ENCODE measurements at regions not wholly inside any gene's neighbourhood (a gene's known extent, or its start where the extent isn't known, plus 50 kb on each side); places are given as distances from the start of the nearest gene placed in this dataset.

DNA sequence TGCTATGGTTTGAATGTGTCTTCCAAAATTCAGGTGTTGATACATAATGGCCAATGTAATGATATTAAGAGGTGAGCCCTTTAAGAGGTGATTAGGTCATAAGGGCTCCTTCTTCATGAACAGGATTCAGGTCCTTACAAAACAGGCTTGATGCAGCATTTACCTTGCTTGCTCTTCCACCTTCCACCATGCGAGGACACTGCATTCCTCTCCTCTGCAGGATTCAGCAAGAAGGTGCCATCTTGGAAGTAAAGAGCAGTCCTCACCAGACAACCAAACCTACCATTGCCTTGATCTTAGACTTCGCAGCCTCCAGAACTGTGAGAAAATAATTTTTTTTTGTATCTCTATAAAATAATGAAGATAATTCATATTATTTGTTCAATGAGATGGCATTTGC lies 314.0 kb upstream of the SMARCA2 start:
- WGBS, 3 donors, result 93 to 98% (median 95%) methylated on average over 2 of the region's 2 CpGs
- Histone ChIP-seq H3K36me3 (ENCODE audit: insufficient read depth in 1 of 2, low read depth in 1 of 2) (no peaks in the 10 kb centered on the region), H3K27ac (no peak overlapping the region), H3K4me3 (no peak overlapping the region), H3K9me3 (no peaks in the 10 kb centered on the region), H3K27me3 (ENCODE audit: insufficient read depth in 3 of 3, low read length in 2 of 3) (no peaks in the 10 kb centered on the region), H3K4me1 (no peaks in the 10 kb centered on the region)
- TF ChIP-seq, protein P1, sequence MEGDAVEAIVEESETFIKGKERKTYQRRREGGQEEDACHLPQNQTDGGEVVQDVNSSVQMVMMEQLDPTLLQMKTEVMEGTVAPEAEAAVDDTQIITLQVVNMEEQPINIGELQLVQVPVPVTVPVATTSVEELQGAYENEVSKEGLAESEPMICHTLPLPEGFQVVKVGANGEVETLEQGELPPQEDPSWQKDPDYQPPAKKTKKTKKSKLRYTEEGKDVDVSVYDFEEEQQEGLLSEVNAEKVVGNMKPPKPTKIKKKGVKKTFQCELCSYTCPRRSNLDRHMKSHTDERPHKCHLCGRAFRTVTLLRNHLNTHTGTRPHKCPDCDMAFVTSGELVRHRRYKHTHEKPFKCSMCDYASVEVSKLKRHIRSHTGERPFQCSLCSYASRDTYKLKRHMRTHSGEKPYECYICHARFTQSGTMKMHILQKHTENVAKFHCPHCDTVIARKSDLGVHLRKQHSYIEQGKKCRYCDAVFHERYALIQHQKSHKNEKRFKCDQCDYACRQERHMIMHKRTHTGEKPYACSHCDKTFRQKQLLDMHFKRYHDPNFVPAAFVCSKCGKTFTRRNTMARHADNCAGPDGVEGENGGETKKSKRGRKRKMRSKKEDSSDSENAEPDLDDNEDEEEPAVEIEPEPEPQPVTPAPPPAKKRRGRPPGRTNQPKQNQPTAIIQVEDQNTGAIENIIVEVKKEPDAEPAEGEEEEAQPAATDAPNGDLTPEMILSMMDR (IDR thresholded peaks at IDR 0.05), result no peak
- no peak for DNase-seq
- intact Hi-C loops (cut with DNase I), result no loop called here
- no peak for ATAC-seq

DNA sequence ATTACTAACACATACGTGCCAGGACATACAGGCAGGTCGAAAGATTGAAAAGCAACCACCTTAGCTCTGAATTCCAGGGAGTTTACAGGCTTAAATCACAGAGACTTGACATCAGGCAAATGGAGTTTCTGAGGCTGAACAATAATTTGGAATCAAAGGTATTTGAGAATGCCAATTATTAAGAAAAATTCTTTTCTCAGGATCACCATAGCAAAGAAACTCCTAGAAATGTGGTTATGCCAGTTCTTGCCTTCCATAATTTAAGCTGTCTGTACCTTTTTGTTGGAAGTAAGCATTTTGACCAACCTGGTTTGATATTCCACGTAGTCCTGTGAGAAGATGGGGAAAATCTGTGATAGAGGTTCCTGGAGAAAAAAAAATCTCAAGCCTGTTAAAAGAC lies 312.4 kb upstream of the SMARCA2 start:
- 77 to 78% (median 77%) methylated on average over 3 of the region's 3 CpGs for WGBS, 3 donors
- TF ChIP-seq, protein P1 (IDR thresholded peaks at IDR 0.05), result no peak
- ATAC-seq, result no peak

DNA sequence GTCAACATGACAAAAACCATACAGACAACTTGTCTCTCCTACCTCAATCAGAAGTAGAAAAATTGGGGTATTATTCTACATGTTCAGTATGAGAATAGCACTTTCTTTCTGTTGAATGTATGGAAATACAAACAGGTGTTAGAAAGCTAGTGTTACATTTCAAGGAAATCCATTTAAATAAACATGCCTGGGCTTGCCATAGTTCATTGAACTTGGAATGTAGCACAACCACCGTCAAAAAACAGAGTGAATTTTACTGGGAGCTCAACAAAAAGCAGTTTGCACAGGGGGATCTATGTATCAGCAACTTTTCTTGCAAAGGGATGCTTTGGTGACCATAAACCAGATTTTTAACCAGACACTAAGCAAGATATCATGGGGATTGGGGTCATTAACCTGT lies 307.9 kb upstream of the SMARCA2 start:
- Histone ChIP-seq H3K4me3 (no peak overlapping the region), H3K27ac (no peak overlapping the region), H3K9me3 (no peaks in the 10 kb centered on the region), H3K4me1 (no peaks in the 10 kb centered on the region), H3K27me3 (ENCODE audit: insufficient read depth in 3 of 3, low read length in 2 of 3) (no peaks in the 10 kb centered on the region), H3K36me3 (ENCODE audit: insufficient read depth in 1 of 2, low read depth in 1 of 2) (no peaks in the 10 kb centered on the region)
- WGBS, 3 donors, result 14 to 27% (median 19%) methylated on average over 1 of the region's 1 CpG
- intact Hi-C loops (cut with DNase I), result no loop called here
- ATAC-seq, result no peak
- no peak for DNase-seq
- TF ChIP-seq, protein P1 (IDR thresholded peaks at IDR 0.05), result no peak

More for the DNA sequence above, 312.4 kb upstream of the SMARCA2 start:
- Histone ChIP-seq H3K9me3 (no peaks in the 10 kb centered on the region), H3K27me3 (ENCODE audit: insufficient read depth in 3 of 3, low read length in 2 of 3) (no peaks in the 10 kb centered on the region), H3K36me3 (ENCODE audit: insufficient read depth in 1 of 2, low read depth in 1 of 2) (no peaks in the 10 kb centered on the region), H3K4me1 (no peaks in the 10 kb centered on the region), H3K27ac (no peak overlapping the region), H3K4me3 (no peak overlapping the region)
- intact Hi-C loops (cut with DNase I), result no loop called here
- DNase-seq, result no peak

DNA sequence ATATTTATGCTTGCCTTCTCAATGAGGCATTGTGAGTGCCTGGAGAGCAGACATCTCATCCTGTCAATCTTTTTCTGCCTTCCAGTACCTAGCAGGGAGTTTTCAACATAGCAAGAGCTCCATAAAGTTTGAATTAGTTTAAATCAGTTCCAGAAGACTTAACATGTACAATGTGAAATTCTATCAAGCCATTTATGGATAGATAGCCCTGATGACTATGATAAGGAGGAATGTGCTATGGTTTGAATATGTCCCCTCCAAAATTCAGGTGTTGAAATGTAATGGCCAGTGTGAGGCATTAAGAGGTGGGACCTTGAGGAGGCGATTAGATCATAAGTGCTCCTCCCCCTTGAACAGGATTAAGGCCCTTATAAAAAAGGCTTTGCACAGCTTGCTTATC lies 306.9 kb upstream of the SMARCA2 start:
- no peaks in the 10 kb centered on the region for H3K9me3 ChIP-seq
- intact Hi-C loops (cut with DNase I), result no loop called here
- no peaks in the 10 kb centered on the region for H3K27me3 ChIP-seq (ENCODE audit: insufficient read depth in 3 of 3, low read length in 2 of 3)
- no peak for DNase-seq
- H3K4me3 ChIP-seq, result no peak overlapping the region
- H3K36me3 ChIP-seq (ENCODE audit: insufficient read depth in 1 of 2, low read depth in 1 of 2), result no peaks in the 10 kb centered on the region
- no peak for ATAC-seq
- TF ChIP-seq, protein P1 (IDR thresholded peaks at IDR 0.05), result no peak
- no peak overlapping the region for H3K27ac ChIP-seq
- no peaks in the 10 kb centered on the region for H3K4me1 ChIP-seq
- 82 to 86% (median 85%) methylated on average over 1 of the region's 1 CpG for WGBS, 3 donors

DNA sequence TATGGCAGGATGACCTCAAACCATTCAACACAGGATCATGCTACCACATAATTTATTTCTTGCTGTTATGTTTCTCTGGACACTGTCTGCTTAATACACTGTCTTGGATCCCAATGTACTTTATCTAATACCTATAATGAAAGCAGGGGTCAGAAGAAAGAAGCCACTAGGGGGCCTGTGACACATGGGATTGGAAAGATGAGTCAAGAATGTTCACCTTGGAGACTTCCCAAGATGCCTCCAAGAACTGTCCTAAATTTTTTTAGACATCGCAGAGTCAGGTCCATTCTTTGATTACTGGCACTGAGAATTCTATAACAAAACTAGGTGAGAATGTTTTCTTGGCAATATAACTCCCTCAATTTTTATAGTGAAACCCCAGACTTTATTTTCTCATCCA lies 305.8 kb upstream of the SMARCA2 start:
- TF ChIP-seq, protein P1 (IDR thresholded peaks at IDR 0.05), result peak; percentile 17
- intact Hi-C loops (cut with DNase I), result no loop called here
- Histone ChIP-seq H3K4me1 (no peaks in the 10 kb centered on the region), H3K27me3 (ENCODE audit: insufficient read depth in 3 of 3, low read length in 2 of 3) (no peaks in the 10 kb centered on the region), H3K36me3 (ENCODE audit: insufficient read depth in 1 of 2, low read depth in 1 of 2) (no peaks in the 10 kb centered on the region), H3K4me3 (no peak overlapping the region), H3K9me3 (no peaks in the 10 kb centered on the region), H3K27ac (no peak overlapping the region)
- DNase-seq (no peak), ATAC-seq (no peak)
- WGBS, 3 donors, result 45 to 71% (median 55%) methylated on average over 1 of the region's 1 CpG
